Activated CD8-positive, alpha-beta T cell treated with anti-CD3 and anti-CD28 coated beads for 36 hours (primary cell): ENCODE measurements at regions not wholly inside any gene's neighbourhood (a gene's known extent, or its start where the extent isn't known, plus 50 kb on each side); places are given as distances from the start of the nearest gene placed in this dataset.

Experiments used
- ATAC-seq: fragments of 200-7000 bp; cut with Tn5 transposase; one replicate; pipeline ENCODE4 v1.10.0; 2021; ENCODE audit warnings: mild to moderate bottlenecking, moderate library complexity
- CTCF ChIA-PET: fragments of 350-600 bp; sonication (Branson Sonifier 250); formaldehyde crosslinking; loops from one replicate; lab custom pipeline; 2021; ENCODE audit warnings: antibody characterized with exemption; lab: Charles Lee
- POLR2A ChIA-PET: fragments of 350-600 bp; sonication (Branson Sonifier 250); formaldehyde crosslinking; loops from one replicate; lab custom pipeline; 2021; ENCODE audit warnings: antibody characterized with exemption; lab: Charles Lee
- DNase-seq: peaks from one replicate; pipeline ENCODE4 v3.0.0-alpha.2; 2020
- H3K27ac Mint-ChIP-seq: one replicate; pipeline ENCODE4 v1.8.0; 2021; ENCODE audit warnings: mild to moderate bottlenecking, mixed read lengths
- H3K27me3 Mint-ChIP-seq: one replicate; pipeline ENCODE4 v1.8.0; 2021; ENCODE audit warnings: mixed read lengths
- H3K36me3 Mint-ChIP-seq: one replicate; pipeline ENCODE4 v1.8.0; 2021; ENCODE audit warnings: low read depth, mixed read lengths
- H3K4me1 Mint-ChIP-seq: one replicate; pipeline ENCODE4 v1.8.0; 2021; ENCODE audit warnings: low read depth, mixed read lengths
- H3K4me3 Mint-ChIP-seq: one replicate; pipeline ENCODE4 v1.8.0; 2021; ENCODE audit warnings: mild to moderate bottlenecking, moderate library complexity, mixed read lengths
- H3K9me3 Mint-ChIP-seq: one replicate; pipeline ENCODE4 v1.8.0; 2021; ENCODE audit warnings: mixed read lengths
- intact Hi-C: fragments of 100-400 bp; cut with micrococcal nuclease; formaldehyde crosslinking; loops from one replicate; pipeline ENCODE4 v1.10.0; 2022
- TF ChIP-seq, protein P1 (sequence below): fragments of 200-600 bp; IDR thresholded peaks from one replicate; pipeline ENCODE4 v1.8.0; 2022; ENCODE audit warnings: antibody characterized with exemption, mild to moderate bottlenecking

DNA sequence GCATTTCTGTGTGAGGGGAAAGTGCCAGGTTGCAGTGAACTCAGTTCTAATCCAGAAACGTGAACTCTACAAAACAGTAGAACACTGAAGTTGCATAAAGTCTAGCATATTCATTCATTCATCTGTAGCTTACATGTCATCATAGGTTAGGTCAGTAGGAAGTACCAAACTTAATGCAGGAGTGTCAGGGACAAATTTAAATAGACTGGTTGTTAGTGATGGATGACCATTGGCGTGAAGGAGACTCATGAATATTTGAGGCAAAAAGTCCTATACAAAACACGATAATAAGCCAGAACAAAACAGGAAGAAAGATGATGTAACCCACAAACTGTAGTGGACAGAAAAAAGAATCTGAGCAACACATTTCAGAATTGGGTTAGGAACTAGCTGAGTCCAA, 592.8 kb upstream of the PCDH10 start:
- intact Hi-C loops = no loop called here
- DNase-seq (no peak), ATAC-seq (no peak)
- Mint-ChIP-seq H3K4me3 (no peak overlapping the region), H3K9me3 (no peaks in the 10 kb centered on the region), H3K4me1 (no peaks in the 10 kb centered on the region), H3K36me3 (no peaks in the 10 kb centered on the region), H3K27me3 (no peaks in the 10 kb centered on the region), H3K27ac (no peak overlapping the region)
- POLR2A ChIA-PET = no interaction called here
- TF ChIP-seq, protein P1, sequence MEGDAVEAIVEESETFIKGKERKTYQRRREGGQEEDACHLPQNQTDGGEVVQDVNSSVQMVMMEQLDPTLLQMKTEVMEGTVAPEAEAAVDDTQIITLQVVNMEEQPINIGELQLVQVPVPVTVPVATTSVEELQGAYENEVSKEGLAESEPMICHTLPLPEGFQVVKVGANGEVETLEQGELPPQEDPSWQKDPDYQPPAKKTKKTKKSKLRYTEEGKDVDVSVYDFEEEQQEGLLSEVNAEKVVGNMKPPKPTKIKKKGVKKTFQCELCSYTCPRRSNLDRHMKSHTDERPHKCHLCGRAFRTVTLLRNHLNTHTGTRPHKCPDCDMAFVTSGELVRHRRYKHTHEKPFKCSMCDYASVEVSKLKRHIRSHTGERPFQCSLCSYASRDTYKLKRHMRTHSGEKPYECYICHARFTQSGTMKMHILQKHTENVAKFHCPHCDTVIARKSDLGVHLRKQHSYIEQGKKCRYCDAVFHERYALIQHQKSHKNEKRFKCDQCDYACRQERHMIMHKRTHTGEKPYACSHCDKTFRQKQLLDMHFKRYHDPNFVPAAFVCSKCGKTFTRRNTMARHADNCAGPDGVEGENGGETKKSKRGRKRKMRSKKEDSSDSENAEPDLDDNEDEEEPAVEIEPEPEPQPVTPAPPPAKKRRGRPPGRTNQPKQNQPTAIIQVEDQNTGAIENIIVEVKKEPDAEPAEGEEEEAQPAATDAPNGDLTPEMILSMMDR = no peak
- CTCF ChIA-PET = no interaction called here

DNA sequence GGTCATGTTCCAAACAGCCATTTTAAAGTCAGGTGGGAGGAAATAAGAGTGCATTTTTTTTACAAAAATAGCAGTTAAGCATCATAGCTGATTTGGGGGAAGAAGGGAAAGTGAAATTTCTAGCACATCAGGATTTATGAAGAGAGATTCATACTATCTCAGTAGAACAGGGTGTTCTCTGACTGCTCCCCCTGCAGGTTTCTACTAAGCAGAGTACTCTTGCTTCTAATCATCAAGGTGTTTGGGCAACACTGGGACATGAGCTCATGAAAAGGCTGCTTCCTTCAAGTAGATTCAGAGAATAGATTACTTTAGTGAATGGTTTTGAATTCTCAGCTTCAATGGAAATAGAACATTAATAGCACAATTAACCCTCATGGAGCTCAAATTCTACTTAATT, 591.4 kb upstream of the PCDH10 start:
- no peaks in the 10 kb centered on the region for H3K4me1 Mint-ChIP-seq
- ATAC-seq (no peak), DNase-seq (no peak)
- no peak overlapping the region for H3K4me3 Mint-ChIP-seq
- ChIA-PET CTCF (no interaction called here), POLR2A (no interaction called here)
- TF ChIP-seq, protein P1 = no peak
- no peak overlapping the region for H3K27ac Mint-ChIP-seq
- no peaks in the 10 kb centered on the region for H3K27me3 Mint-ChIP-seq
- H3K9me3 Mint-ChIP-seq = no peaks in the 10 kb centered on the region
- H3K36me3 Mint-ChIP-seq = no peaks in the 10 kb centered on the region
- intact Hi-C loops = no loop called here

DNA sequence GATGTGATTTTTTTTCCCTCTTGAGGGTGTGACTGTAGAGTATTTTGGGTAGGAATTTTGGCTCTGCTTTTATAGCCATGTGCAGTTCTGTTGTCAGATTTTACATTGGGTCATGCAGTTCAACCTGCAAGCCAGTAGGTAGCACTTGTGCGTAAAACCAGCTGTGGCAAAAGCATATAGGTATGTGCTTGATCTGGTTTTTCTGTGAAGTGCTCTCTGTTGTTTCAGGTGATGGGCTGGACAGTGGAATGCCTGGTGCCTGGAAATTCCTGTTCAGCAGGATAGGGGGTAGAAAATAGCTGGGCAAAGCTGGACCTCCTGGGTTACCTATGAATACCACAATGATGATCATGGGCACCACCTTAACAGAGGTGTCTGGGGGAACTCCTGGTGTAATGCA, 584.2 kb upstream of the PCDH10 start:
- no peak overlapping the region for H3K27ac Mint-ChIP-seq
- DNase-seq (no peak), ATAC-seq (no peak)
- TF ChIP-seq, protein P1 = no peak
- intact Hi-C loops = no loop called here
- H3K36me3 Mint-ChIP-seq = no peaks in the 10 kb centered on the region
- ChIA-PET CTCF (no interaction called here), POLR2A (no interaction called here)
- H3K27me3 Mint-ChIP-seq = no peaks in the 10 kb centered on the region
- no peaks in the 10 kb centered on the region for H3K4me1 Mint-ChIP-seq
- H3K4me3 Mint-ChIP-seq = no peak overlapping the region
- no peaks in the 10 kb centered on the region for H3K9me3 Mint-ChIP-seq

DNA sequence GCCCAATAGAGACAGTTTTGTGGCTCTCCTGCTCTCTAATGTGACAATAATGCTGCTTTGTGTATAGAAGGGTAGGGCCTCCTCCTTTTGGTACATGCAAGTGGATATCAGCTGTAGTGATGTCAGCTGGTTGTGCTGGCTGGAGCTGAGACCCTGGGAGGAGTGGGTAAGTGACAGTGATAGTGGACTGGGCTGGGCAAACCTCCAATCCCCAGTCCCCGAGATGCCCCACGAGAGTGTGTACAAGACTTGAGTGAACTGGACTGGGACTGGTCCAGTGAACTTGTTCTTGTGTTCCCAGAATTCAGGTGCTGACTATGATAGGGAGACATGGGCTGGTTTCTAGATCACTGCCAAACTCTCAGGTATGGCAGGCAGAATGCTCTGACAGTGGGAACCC, 583.6 kb upstream of the PCDH10 start:
- no peak for ATAC-seq
- Mint-ChIP-seq H3K4me3 (no peak overlapping the region), H3K36me3 (no peaks in the 10 kb centered on the region), H3K4me1 (no peaks in the 10 kb centered on the region), H3K9me3 (no peaks in the 10 kb centered on the region), H3K27me3 (no peaks in the 10 kb centered on the region), H3K27ac (no peak overlapping the region)
- TF ChIP-seq, protein P1 = no peak
- DNase-seq = no peak
- intact Hi-C loops = no loop called here
- ChIA-PET POLR2A (no interaction called here), CTCF (no interaction called here)

DNA sequence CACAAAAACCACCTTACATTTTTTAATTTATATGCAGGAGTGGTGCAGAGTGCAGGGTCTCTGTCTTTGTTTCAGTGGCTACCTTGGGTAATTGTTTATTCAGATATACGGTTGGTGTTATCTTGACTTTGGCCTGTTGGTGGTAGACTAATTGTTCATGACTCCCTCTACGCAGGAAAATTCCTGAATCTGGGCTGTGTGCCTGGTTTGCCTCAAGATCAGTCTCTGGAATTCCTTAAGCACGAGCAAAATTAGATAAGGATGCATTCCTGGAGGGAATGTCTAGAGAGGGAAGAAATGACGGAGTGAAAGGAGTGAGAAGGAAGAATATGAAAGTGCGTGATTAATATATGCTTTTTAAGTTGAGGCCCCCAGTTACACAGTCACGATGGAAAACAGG, 576.9 kb upstream of the PCDH10 start:
- ChIA-PET CTCF (no interaction called here), POLR2A (no interaction called here)
- Mint-ChIP-seq H3K4me3 (no peak overlapping the region), H3K36me3 (no peaks in the 10 kb centered on the region), H3K27me3 (no peaks in the 10 kb centered on the region), H3K27ac (no peak overlapping the region), H3K4me1 (no peaks in the 10 kb centered on the region), H3K9me3 (peaks cover 2% of the 10 kb centered on the region)
- intact Hi-C loops = no loop called here
- ATAC-seq (no peak), DNase-seq (no peak)
- TF ChIP-seq, protein P1 = no peak
